Spleen (tissue), 7 donors: ENCODE measurements at regions not wholly inside any gene's neighbourhood (a gene's known extent, or its start where the extent isn't known, plus 50 kb on each side); places are given as distances from the start of the nearest gene placed in this dataset.

Experiments used
- CTCF ChIP-seq, 11 experiments: fragments of 200-600 bp in 7 of 11; fragments of 450-650 bp in 4 of 11; sonication (generic) in 4 of 11; IDR thresholded peaks in 8 of 11; conservative IDR thresholded peaks in 3 of 11; 1 replicate in 7 of 11; 2 replicates in 4 of 11; pipeline versions ENCODE4 v1.4.0 to v1.8.0; 2016 to 2021; ENCODE audit warnings: antibody characterized with exemption in 11 of 11, inconsistent platforms in 4 of 11, mild to moderate bottlenecking in 1 of 11
- POLR2A ChIP-seq, 3 donors: fragments of 450-650 bp; IDR thresholded peaks; one replicate each; pipeline ENCODE4 v1.5.1; 2017; ENCODE audit warnings: antibody characterized with exemption in 3 of 3, mild to moderate bottlenecking in 1 of 3
- donor health status: DM: no; HTN: no; CAD: no; lungs with moderate emphysema.
- donor health status: DM: no; HTN: no; CAD: no.
- donor health status: DM: no; HTN: no; CAD: no.

- TF ChIP-seq CTCF (IDR thresholded peaks at IDR 0.05 in 8 of 11, conservative IDR thresholded peaks at IDR 0.05 in 3 of 11): no peak
- TF ChIP-seq POLR2A (IDR thresholded peaks at IDR 0.05): no peak
Measured at GRCh38 chr22:27372969-27373670, 428.4 kb downstream of the MN1 start.
